ENCODE measurements at regions not wholly inside any gene's neighbourhood (a gene's known extent, or its start where the extent isn't known, plus 50 kb on each side); places are given as distances from the start of the nearest gene placed in this dataset.

DNA sequence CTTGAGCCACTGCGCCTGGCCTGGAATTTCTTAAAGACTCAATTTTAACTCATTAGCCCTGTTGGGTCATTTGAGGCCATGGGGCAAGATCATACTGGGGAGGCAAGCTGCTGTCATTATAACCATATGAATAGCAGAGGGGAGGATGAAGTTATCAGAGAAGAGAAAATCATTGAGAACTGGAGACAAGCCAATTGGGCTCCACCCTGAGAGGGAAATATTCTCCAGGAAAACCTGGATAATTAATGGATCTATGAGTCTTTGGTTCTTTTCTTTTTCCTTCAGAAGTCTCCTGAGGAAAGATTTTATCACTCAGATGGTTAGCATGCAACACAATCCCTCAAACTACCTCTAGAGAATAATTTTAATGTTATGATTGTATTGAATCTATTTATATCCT lies 569.6 kb upstream of the TUSC1 start:
- Histone ChIP-seq H3K79me2 (ENCODE audit: insufficient read depth, low read depth, low read length) (no peaks in the 10 kb centered on the region), H4K20me1 (ENCODE audit: insufficient read depth, low read length) (no peaks in the 10 kb centered on the region), H3K36me3 (ENCODE audit: insufficient read depth, low read length) (no peaks in the 10 kb centered on the region), H3K9me2 (ENCODE audit: insufficient read depth, low read length) (no peaks in the 10 kb centered on the region), H3K4me1 (ENCODE audit: insufficient read depth, low read length, poor library complexity, severe bottlenecking) (no peaks in the 10 kb centered on the region), H3K27ac (ENCODE audit: low read depth, low read length, poor library complexity, severe bottlenecking) (no peak overlapping the region), H3K4me3 (ENCODE audit: low read depth, low read length, poor library complexity, severe bottlenecking) (no peak overlapping the region), H2AFZ (ENCODE audit: low read length) (no peak overlapping the region), H3K9me3 (ENCODE audit: low read length) (no peaks in the 10 kb centered on the region), H3K4me2 (ENCODE audit: low read length) (no peak overlapping the region)
- ChIA-PET POLR2A (no interaction called here), CTCF (ENCODE audit: unreplicated experiment) (no interaction called here)
- intact Hi-C loops (cut with micrococcal nuclease; ENCODE audit: unreplicated experiment): no loop called here
- no peak for DNase-seq (ENCODE audit: low spot score)
- BruUV-seq (replicated peaks): no TSS peak
- TF ChIP-seq, protein P1, sequence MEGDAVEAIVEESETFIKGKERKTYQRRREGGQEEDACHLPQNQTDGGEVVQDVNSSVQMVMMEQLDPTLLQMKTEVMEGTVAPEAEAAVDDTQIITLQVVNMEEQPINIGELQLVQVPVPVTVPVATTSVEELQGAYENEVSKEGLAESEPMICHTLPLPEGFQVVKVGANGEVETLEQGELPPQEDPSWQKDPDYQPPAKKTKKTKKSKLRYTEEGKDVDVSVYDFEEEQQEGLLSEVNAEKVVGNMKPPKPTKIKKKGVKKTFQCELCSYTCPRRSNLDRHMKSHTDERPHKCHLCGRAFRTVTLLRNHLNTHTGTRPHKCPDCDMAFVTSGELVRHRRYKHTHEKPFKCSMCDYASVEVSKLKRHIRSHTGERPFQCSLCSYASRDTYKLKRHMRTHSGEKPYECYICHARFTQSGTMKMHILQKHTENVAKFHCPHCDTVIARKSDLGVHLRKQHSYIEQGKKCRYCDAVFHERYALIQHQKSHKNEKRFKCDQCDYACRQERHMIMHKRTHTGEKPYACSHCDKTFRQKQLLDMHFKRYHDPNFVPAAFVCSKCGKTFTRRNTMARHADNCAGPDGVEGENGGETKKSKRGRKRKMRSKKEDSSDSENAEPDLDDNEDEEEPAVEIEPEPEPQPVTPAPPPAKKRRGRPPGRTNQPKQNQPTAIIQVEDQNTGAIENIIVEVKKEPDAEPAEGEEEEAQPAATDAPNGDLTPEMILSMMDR (conservative IDR thresholded peaks at IDR 0.05; ENCODE audit: low read length): no peak
- no peak for TF ChIP-seq EZH2phosphoT487 (IDR thresholded peaks at IDR 0.05; ENCODE audit: borderline replicate concordance, low read depth, low read length)

DNA sequence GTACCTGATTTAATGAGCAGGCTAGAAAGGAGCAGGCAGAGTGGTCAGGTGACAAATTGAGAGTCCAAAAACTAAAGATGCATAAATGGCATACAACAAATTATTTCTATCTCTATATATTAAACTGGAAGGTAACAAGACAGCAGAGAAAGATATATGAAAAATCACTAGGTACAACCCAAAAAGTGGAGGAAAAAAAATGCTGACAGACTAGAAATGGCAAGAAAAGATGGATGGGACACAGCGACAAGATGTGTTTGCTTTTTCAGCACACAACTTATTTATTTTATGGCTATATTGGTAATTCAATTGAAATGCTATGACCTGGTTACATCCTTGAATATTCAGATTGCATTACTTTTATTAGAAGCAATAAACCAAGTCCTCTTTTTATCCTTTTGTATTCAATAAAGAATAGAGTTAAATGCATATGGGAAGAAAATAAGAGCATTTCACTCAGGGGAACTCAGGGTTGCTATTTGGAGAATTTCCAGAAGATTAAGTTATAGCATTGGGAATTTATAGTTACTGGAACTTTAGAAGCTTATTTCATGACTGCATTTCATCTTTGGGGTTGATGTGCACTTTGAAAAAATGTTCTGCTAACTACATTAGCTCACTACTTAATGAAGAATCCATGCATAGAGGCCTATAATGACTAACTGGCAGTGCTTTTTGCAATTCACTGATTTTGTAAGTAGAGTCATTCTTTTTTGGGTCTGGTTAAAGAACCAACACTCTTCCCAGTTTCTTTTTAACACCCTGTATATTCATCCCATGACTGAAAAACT lies 566.6 kb upstream of the TUSC1 start:
- Histone ChIP-seq H4K20me1 (ENCODE audit: insufficient read depth, low read length) (no peaks in the 10 kb centered on the region), H3K4me1 (ENCODE audit: insufficient read depth, low read length, poor library complexity, severe bottlenecking) (no peaks in the 10 kb centered on the region), H3K79me2 (ENCODE audit: insufficient read depth, low read depth, low read length) (no peaks in the 10 kb centered on the region), H3K4me3 (ENCODE audit: low read depth, low read length, poor library complexity, severe bottlenecking) (no peak overlapping the region), H3K36me3 (ENCODE audit: insufficient read depth, low read length) (no peaks in the 10 kb centered on the region), H2AFZ (ENCODE audit: low read length) (no peak overlapping the region), H3K27ac (ENCODE audit: low read depth, low read length, poor library complexity, severe bottlenecking) (no peak overlapping the region), H3K9me3 (ENCODE audit: low read length) (no peaks in the 10 kb centered on the region), H3K4me2 (ENCODE audit: low read length) (no peak overlapping the region), H3K9me2 (ENCODE audit: insufficient read depth, low read length) (no peaks in the 10 kb centered on the region)
- CTCF ChIA-PET (ENCODE audit: unreplicated experiment): no interaction called here
- intact Hi-C loops (cut with micrococcal nuclease; ENCODE audit: unreplicated experiment): no loop called here
- no peak for TF ChIP-seq EZH2phosphoT487 (IDR thresholded peaks at IDR 0.05; ENCODE audit: borderline replicate concordance, low read depth, low read length)
- TF ChIP-seq, protein P1 (conservative IDR thresholded peaks at IDR 0.05; ENCODE audit: low read length): no peak
- POLR2A ChIA-PET: no interaction called here
- no TSS peak for BruUV-seq (replicated peaks)
- DNase-seq (ENCODE audit: low spot score): no peak

DNA sequence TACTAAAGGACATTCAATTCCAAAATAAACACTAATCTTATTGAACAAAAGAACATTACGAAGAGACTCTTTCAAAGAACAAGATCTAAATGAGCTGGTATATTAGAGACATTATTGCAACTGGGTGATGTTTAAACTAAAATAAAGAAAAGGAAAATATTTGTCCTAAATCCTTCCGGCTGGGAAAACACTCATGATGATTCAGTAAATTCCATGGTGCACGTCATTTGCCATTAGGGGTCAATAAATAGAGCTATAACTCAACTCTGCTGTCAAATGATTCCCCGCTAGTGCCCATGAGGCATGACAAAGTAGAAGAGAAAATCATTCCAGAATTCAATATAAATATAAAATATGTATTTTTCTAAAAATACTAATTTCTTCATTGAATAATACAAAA lies 565.5 kb upstream of the TUSC1 start:
- no peak for TF ChIP-seq EZH2phosphoT487 (IDR thresholded peaks at IDR 0.05; ENCODE audit: borderline replicate concordance, low read depth, low read length)
- TF ChIP-seq, protein P1 (conservative IDR thresholded peaks at IDR 0.05; ENCODE audit: low read length): no peak
- no peak overlapping the region for H3K4me2 ChIP-seq (ENCODE audit: low read length)
- H2AFZ ChIP-seq (ENCODE audit: low read length): no peak overlapping the region
- H3K27ac ChIP-seq (ENCODE audit: low read depth, low read length, poor library complexity, severe bottlenecking): no peak overlapping the region
- no peaks in the 10 kb centered on the region for H3K9me3 ChIP-seq (ENCODE audit: low read length)
- no peaks in the 10 kb centered on the region for H4K20me1 ChIP-seq (ENCODE audit: insufficient read depth, low read length)
- no peak for DNase-seq (ENCODE audit: low spot score)
- BruUV-seq (replicated peaks): no TSS peak
- H3K9me2 ChIP-seq (ENCODE audit: insufficient read depth, low read length): no peaks in the 10 kb centered on the region
- CTCF ChIA-PET (ENCODE audit: unreplicated experiment): no interaction called here
- POLR2A ChIA-PET: no interaction called here
- intact Hi-C loops (cut with micrococcal nuclease; ENCODE audit: unreplicated experiment): no loop called here
- H3K79me2 ChIP-seq (ENCODE audit: insufficient read depth, low read depth, low read length): no peaks in the 10 kb centered on the region
- no peaks in the 10 kb centered on the region for H3K36me3 ChIP-seq (ENCODE audit: insufficient read depth, low read length)
- no peaks in the 10 kb centered on the region for H3K4me1 ChIP-seq (ENCODE audit: insufficient read depth, low read length, poor library complexity, severe bottlenecking)
- H3K4me3 ChIP-seq (ENCODE audit: low read depth, low read length, poor library complexity, severe bottlenecking): no peak overlapping the region

Measured in OCI-LY7 (cell line).